ENCODE measurements at regions not wholly inside any gene's neighbourhood (a gene's known extent, or its start where the extent isn't known, plus 50 kb on each side); places are given as distances from the start of the nearest gene placed in this dataset.
"Not testable (repeated sequence)": the region's sequence is repeated elsewhere in the genome, so short reads cannot be mapped to it uniquely, and the experiment has no call there.

GRCh38 chr3:75325716-75326115, 338.4 kb upstream of the FRG2C start:
- DNase-seq: no peak

GRCh38 chr3:75327453-75327852, 336.7 kb upstream of the FRG2C start:
- DNase-seq: no peak

GRCh38 chr3:75329476-75330097, 334.5 kb upstream of the FRG2C start:
- DNase-seq: no peak

- not testable (repeated sequence) for DNase-seq
Observed at GRCh38 chr3:75330446-75330845, 333.7 kb upstream of the FRG2C start.

- DNase-seq: not testable (repeated sequence)
Observed at GRCh38 chr3:75332090-75332489, 332.0 kb upstream of the FRG2C start.

GRCh38 chr3:75332794-75333193, 331.3 kb upstream of the FRG2C start:
- no peak for DNase-seq

- no peak for DNase-seq
Observed at GRCh38 chr3:75334299-75334698, 329.8 kb upstream of the FRG2C start.

GRCh38 chr3:75337226-75337900, 326.8 kb upstream of the FRG2C start:
- DNase-seq: no peak

- DNase-seq: no peak
Observed at GRCh38 chr3:75338342-75338741, 325.8 kb upstream of the FRG2C start.

GRCh38 chr3:75341324-75342067, 322.6 kb upstream of the FRG2C start:
- no peak for DNase-seq

GRCh38 chr3:75342425-75342824, 321.7 kb upstream of the FRG2C start:
- no peak for DNase-seq

GRCh38 chr3:75350536-75350935, 313.6 kb upstream of the FRG2C start:
- not testable (repeated sequence) for DNase-seq

GRCh38 chr3:75362086-75362784, 301.9 kb upstream of the FRG2C start:
- DNase-seq: not testable (repeated sequence)

GRCh38 chr3:75372964-75373363, 291.2 kb upstream of the FRG2C start:
- DNase-seq: not testable (repeated sequence)

- not testable (repeated sequence) for DNase-seq
Observed at GRCh38 chr3:75379840-75380239, 284.3 kb upstream of the FRG2C start.

GRCh38 chr3:75380276-75380771, 283.8 kb upstream of the FRG2C start:
- DNase-seq: no peak

- not testable (repeated sequence) for DNase-seq
Observed at GRCh38 chr3:75384016-75384415, 280.1 kb upstream of the FRG2C start.

GRCh38 chr3:75388486-75389124, 275.5 kb upstream of the FRG2C start:
- not testable (repeated sequence) for DNase-seq

- DNase-seq: not testable (repeated sequence)
Observed at GRCh38 chr3:75393288-75393694, 270.8 kb upstream of the FRG2C start.

GRCh38 chr3:75394102-75394501, 270.0 kb upstream of the FRG2C start:
- DNase-seq: not testable (repeated sequence)

- DNase-seq: not testable (repeated sequence)
Observed at GRCh38 chr3:75394562-75395360, 269.4 kb upstream of the FRG2C start.
